ENCODE measurements at regions not wholly inside any gene's neighbourhood (a gene's known extent, or its start where the extent isn't known, plus 50 kb on each side); places are given as distances from the start of the nearest gene placed in this dataset.

GRCh38 chr3:72376956-72377710, 471.1 kb downstream of the SHQ1 start:
- Mint-ChIP-seq H3K27ac (peak overlapping the region; percentile 68), H3K4me1 (peaks cover 35% of the 10 kb centered on the region), H3K27me3 (ENCODE audit: insufficient read depth) (no peaks in the 10 kb centered on the region), H3K36me3 (ENCODE audit: low read depth) (peaks cover 23% of the 10 kb centered on the region), H3K9me3 (no peaks in the 10 kb centered on the region), H3K4me3 (no peak overlapping the region)
- Histone ChIP-seq H3K9ac (ENCODE audit: extremely low read depth, low read length, poor library complexity, severe bottlenecking) (no peak overlapping the region), H3K9me3 (ENCODE audit: control insufficient read depth, low read length) (no peaks in the 10 kb centered on the region), H3K27me3 (ENCODE audit: control insufficient read depth, insufficient read depth, low read length, poor library complexity, severe bottlenecking) (no peaks in the 10 kb centered on the region), H3K27ac (ENCODE audit: low read depth, low read length) (peak overlapping the region; percentile 87), H3K4me3 (ENCODE audit: low read length) (no peak overlapping the region), H3K4me1 (ENCODE audit: control insufficient read depth, insufficient read depth, low read length) (peaks cover 2% of the 10 kb centered on the region), H3K36me3 (ENCODE audit: control insufficient read depth, insufficient read depth, low read length) (peaks cover 25% of the 10 kb centered on the region)
- no peak for DNase-seq
- WGBS, 2 experiments (ENCODE audit: insufficient coverage in 1 of 2, insufficient read length in 1 of 2), result 34 to 81% methylated on average over 7 to 9 of the region's 9 CpGs
- no peak for TF ChIP-seq CTCF (conservative IDR thresholded peaks at IDR 0.05)

- peaks cover 30% of the 10 kb centered on the region for H3K4me1 Mint-ChIP-seq
- no peak overlapping the region for H3K4me3 ChIP-seq (ENCODE audit: low read length)
- no peak overlapping the region for H3K27ac Mint-ChIP-seq
- peaks cover 25% of the 10 kb centered on the region for H3K36me3 ChIP-seq (ENCODE audit: control insufficient read depth, insufficient read depth, low read length)
- no peaks in the 10 kb centered on the region for H3K9me3 Mint-ChIP-seq
- no peak overlapping the region for H3K9ac ChIP-seq (ENCODE audit: extremely low read depth, low read length, poor library complexity, severe bottlenecking)
- no peaks in the 10 kb centered on the region for H3K9me3 ChIP-seq (ENCODE audit: control insufficient read depth, low read length)
- H3K4me1 ChIP-seq (ENCODE audit: control insufficient read depth, insufficient read depth, low read length), result peaks cover 2% of the 10 kb centered on the region
- no peak overlapping the region for H3K27ac ChIP-seq (ENCODE audit: low read depth, low read length)
- TF ChIP-seq CTCF (conservative IDR thresholded peaks at IDR 0.05), result no peak
- H3K27me3 Mint-ChIP-seq (ENCODE audit: insufficient read depth), result no peaks in the 10 kb centered on the region
- 88 to 90% methylated on average over 6 to 10 of the region's 10 CpGs for WGBS, 2 experiments (ENCODE audit: insufficient coverage in 1 of 2, insufficient read length in 1 of 2)
- H3K36me3 Mint-ChIP-seq (ENCODE audit: low read depth), result peaks cover 23% of the 10 kb centered on the region
- H3K4me3 Mint-ChIP-seq, result no peak overlapping the region
- DNase-seq, result no peak
- no peaks in the 10 kb centered on the region for H3K27me3 ChIP-seq (ENCODE audit: control insufficient read depth, insufficient read depth, low read length, poor library complexity, severe bottlenecking)
These were observed 472.8 kb downstream of the SHQ1 start for GRCh38 chr3:72375237-72376076.

GRCh38 chr3:72373139-72373538, 475.1 kb downstream of the SHQ1 start:
- Histone ChIP-seq H3K27ac (ENCODE audit: low read depth, low read length) (no peak overlapping the region), H3K36me3 (ENCODE audit: control insufficient read depth, insufficient read depth, low read length) (peaks cover 16% of the 10 kb centered on the region), H3K27me3 (ENCODE audit: control insufficient read depth, insufficient read depth, low read length, poor library complexity, severe bottlenecking) (no peaks in the 10 kb centered on the region), H3K9me3 (ENCODE audit: control insufficient read depth, low read length) (no peaks in the 10 kb centered on the region), H3K4me3 (ENCODE audit: low read length) (no peak overlapping the region), H3K4me1 (ENCODE audit: control insufficient read depth, insufficient read depth, low read length) (peaks cover 2% of the 10 kb centered on the region), H3K9ac (ENCODE audit: extremely low read depth, low read length, poor library complexity, severe bottlenecking) (no peak overlapping the region)
- DNase-seq, result no peak
- TF ChIP-seq CTCF (conservative IDR thresholded peaks at IDR 0.05), result no peak
- H3K27ac Mint-ChIP-seq, result no peak overlapping the region
- H3K4me3 Mint-ChIP-seq, result no peak overlapping the region
- peaks cover 1% of the 10 kb centered on the region for H3K27me3 Mint-ChIP-seq (ENCODE audit: insufficient read depth)
- peaks cover 15% of the 10 kb centered on the region for H3K36me3 Mint-ChIP-seq (ENCODE audit: low read depth)
- H3K9me3 Mint-ChIP-seq, result no peaks in the 10 kb centered on the region
- 97% methylated on average over 7 to 8 of the region's 8 CpGs for WGBS, 2 experiments (ENCODE audit: insufficient coverage in 1 of 2, insufficient read length in 1 of 2)
- peaks cover 9% of the 10 kb centered on the region for H3K4me1 Mint-ChIP-seq
